HG02798 (cell line): ENCODE measurements at regions not wholly inside any gene's neighbourhood (a gene's known extent, or its start where the extent isn't known, plus 50 kb on each side); places are given as distances from the start of the nearest gene placed in this dataset.
A peak's percentile ranks its signal among the peaks of the same experiment; 100 is the strongest.

ENCODE experiments used
- ATAC-seq: cut with Tn5 transposase; IDR thresholded peaks from one replicate; pipeline ENCODE4 v1.9.1; 2021; ENCODE audit warnings: mild to moderate bottlenecking; ENCODE audit not compliant: unreplicated experiment, poor library complexity

DNA sequence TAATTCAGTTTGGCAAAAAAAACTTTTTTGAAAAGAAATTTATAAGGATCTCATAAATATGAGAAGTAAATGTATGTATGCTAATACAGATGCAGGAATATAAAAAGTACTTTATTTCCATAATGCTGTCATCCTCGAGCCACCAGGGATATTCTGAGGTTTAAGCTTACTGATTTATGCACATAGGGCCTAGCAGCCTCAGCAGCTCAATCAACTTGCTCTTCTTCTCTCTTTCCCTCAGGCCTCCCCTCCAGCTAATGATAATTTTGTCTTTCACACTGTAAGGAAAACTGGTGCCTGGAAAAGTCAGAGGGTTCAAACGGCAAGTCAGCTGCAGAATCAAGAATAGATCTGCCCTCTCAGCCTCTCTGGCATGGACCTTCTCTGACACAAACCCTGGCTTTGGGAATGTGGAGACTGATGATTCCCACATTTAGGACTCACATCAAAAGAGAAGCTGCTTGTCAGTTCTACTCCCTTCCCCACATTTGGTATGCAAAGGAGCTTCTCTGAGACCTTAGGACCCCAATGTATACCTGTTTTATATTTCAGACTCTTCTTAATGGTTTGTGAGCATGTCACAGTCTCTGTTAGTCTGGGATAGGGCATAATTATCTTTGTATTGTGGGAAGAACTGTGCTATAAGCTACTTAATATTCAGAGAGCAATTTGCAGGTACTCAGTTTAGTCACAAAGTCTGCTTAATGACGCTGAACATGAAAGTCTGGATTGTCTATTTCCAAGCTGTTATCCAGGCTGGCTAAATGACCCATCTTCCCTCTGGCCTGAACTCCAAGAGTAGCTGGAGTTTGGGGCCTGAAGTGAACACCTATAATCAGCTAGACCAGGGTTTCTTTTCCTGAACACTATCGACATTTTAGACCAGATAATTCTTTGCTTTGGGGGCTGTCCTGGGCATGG, 52.1 kb upstream of the DIPK1A start:
- ATAC-seq: no peak

DNA sequence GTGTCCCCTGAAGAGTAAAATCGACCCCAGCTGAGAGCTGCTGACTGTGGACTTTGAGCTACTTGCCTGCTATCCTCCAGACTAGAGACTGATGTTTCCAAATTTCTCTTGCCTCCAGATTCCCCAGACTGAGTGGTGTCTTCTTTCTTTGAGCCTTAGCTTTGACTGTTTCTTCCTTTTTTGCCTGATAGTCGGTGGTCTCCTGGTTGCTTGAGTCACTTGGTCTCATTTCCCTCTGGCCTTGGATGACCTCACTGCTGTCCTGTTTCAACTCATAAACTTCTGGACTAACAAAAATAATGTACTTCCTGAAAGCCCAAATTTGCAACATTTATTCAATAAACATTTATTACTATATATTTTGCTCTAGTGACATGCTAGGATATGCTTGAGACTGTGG, 52.9 kb upstream of the DIPK1A start:
- ATAC-seq: no peak

DNA sequence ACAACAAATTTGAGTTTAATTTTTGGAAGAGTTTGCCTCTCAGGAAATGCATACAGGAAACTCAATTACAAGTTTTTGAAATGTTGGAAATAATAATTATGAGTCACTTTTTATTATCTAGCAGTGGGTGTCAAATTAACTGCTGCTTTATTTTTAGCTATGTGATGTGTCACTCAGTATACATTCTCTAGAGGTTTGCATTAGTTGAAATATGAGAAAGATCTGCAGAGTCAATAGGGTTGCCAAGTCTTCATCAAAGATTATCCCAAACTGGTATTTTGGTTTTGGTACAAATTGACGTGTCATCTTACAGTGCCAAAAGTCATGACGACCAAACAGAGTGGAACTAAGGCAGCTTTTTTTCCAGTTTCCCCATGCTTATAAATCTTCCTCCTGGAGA, 54.3 kb upstream of the DIPK1A start:
- no peak for ATAC-seq

DNA sequence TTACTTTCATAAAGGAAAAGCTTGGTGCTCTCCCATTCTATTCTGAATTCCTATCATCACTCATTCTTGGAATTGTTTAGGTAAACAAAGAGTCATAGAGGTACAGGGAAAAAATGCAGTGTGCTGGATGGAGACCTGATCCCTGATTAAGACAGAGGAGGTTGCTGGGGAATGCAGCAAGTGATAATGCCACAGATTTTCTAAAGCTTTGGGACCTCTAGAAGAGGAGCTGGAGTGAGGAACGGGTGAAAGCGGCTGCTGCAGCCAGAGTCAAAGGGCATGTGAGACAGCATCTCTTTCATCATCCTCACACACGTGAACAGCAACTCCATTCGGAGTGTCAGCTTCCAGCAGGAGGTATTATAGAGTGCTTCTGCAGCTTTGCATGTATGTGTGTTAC, 54.9 kb upstream of the DIPK1A start:
- no peak for ATAC-seq

DNA sequence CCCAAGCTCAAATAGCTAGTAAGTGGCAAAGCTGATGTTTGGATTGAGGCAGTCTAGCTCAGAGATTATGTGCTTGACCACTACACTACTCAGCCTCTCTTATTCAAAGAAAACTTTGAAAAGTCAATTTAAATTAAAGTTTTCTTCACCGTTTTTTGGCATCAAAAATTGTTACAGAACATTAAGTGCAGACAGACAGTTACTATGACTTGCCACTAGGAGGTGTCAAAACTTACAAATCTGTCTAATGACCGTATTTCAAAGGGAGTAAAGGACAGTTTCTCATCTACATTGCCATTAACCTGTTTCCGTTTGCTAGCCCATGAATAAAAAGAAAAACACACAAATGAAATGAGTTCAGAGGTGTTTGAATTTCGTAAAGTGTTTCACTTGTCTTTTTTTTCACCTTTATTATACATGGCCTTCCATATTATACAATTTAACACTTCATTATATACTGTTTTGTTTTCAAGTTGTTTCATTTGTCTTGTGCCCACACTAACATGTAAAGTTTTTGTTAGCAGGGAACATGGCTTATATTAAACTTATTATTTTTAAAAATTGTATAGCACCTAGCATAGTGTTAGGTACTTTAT, 57.4 kb upstream of the MTF2 start:
- peak; percentile 71 for ATAC-seq

DNA sequence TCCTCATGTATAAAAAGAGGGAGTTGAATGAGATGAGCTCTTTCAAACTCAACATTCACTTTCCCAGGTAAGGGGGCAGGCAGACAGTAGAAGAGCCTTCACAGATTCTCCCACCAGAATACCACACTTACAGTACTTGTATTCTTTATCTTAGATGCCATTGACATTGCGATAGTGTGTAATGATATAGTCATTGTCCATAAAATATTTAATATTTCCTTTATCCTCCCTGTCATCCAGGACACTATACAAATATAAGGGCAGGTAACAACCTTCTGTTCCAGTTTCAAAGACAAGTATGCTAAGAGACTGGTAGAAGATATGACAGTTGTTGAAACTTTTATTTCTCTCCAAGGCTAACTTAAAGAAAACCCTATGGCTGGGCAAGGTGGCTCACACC, 56.5 kb upstream of the MTF2 start:
- no peak for ATAC-seq

DNA sequence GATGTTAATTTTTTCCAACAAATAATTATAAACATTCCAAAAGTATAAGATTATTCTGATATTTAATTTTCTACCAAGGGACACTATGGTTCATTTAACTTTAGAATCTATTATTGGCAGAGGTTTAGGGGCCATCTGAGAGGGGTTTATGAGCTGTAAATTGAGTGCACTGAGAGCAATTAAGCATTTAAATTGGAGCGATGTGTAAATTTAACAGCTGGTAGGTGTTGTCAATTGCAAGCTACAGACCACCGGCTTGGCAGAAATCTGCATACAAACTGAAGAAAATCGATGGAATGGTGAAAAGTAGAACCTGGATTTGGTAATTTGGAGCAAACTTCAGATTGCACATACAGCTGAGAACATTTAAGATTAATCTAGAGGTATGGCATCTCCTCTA, 55.8 kb upstream of the MTF2 start:
- ATAC-seq: no peak

DNA sequence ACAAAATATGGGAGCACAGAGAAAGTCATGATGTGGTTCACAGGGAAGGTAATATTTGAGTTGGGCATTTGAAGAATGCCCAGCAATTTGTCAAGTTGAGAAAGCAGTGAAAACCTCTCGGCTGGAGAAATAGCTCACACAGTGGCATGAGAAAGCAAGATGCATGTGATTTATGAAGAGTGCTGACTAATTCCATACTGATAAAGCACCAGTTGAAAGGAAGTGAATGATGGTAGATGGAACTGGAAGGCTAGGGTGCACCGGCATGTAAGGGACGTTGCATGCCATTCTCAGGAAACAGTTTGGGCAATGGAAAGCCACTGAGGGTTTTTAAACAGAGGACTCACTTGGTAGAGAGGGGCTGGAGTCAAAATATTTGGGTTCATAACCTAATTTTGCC, 53.5 kb upstream of the MTF2 start:
- no peak for ATAC-seq

DNA sequence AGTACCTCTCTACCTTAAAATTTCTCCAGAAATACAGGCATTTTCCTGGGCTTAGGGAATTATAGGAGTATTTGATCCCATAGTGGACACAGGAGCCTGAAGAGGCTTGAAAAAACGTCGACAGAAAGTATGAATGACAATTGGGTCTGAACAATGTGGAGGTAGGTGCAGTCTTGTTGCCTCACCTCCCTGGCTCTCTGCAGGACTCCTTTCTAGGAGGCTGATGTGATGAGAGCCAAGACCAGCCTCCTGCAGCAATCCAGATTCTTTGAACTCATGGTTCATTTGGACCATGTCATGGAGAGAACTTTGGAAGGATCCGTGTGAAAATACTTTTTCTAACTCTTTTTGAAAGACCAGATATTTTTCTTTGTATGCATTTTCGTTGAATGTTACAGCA, 50.5 kb upstream of the MTF2 start:
- no peak for ATAC-seq
